ENCODE measurements at regions not wholly inside any gene's neighbourhood (a gene's known extent, or its start where the extent isn't known, plus 50 kb on each side); places are given as distances from the start of the nearest gene placed in this dataset.

GRCh38 chr7:155198901-155199845, 98.5 kb upstream of the INSIG1 start:
- peaks cover 0 to 21% of the 10 kb centered on the region in 2 donors for H3K9me3 ChIP-seq
- TF ChIP-seq CTCF (IDR thresholded peaks at IDR 0.05): no peak
- no peak overlapping the region for H3K4me3 ChIP-seq
- no peak overlapping the region for H3K27ac ChIP-seq
- no peak for DNase-seq (ENCODE audit: low spot score)
- H3K4me1 ChIP-seq: no peaks in the 10 kb centered on the region
- H3K36me3 ChIP-seq: no peaks in the 10 kb centered on the region
- H3K27me3 ChIP-seq: no peaks in the 10 kb centered on the region

- H3K27ac ChIP-seq: no peak overlapping the region
Observed at GRCh38 chr7:155201325-155202087, 96.2 kb upstream of the INSIG1 start.

GRCh38 chr7:155202106-155202871, 95.4 kb upstream of the INSIG1 start:
- no peaks in the 10 kb centered on the region for H3K27me3 ChIP-seq
- H3K36me3 ChIP-seq: no peaks in the 10 kb centered on the region

More at GRCh38 chr7:155201325-155202087, 96.2 kb upstream of the INSIG1 start:
- H3K4me3 ChIP-seq: no peak overlapping the region
- TF ChIP-seq CTCF (IDR thresholded peaks at IDR 0.05): no peak
- H3K9me3 ChIP-seq: peaks cover 0 to 9% of the 10 kb centered on the region in 2 donors
- no peak for DNase-seq (ENCODE audit: low spot score)
- H3K27me3 ChIP-seq: no peaks in the 10 kb centered on the region
- H3K4me1 ChIP-seq: no peaks in the 10 kb centered on the region
- no peaks in the 10 kb centered on the region for H3K36me3 ChIP-seq

GRCh38 chr7:155203059-155203881, 94.4 kb upstream of the INSIG1 start:
- H3K9me3 ChIP-seq: no peaks in the 10 kb centered on the region
- H3K27ac ChIP-seq: no peak overlapping the region
- no peaks in the 10 kb centered on the region for H3K27me3 ChIP-seq
- TF ChIP-seq CTCF (IDR thresholded peaks at IDR 0.05): no peak
- no peak overlapping the region for H3K4me3 ChIP-seq
- no peak for DNase-seq (ENCODE audit: low spot score)
- no peaks in the 10 kb centered on the region for H3K4me1 ChIP-seq
- no peaks in the 10 kb centered on the region for H3K36me3 ChIP-seq

More at GRCh38 chr7:155202106-155202871, 95.4 kb upstream of the INSIG1 start:
- H3K4me1 ChIP-seq: no peaks in the 10 kb centered on the region
- TF ChIP-seq CTCF (IDR thresholded peaks at IDR 0.05): no peak
- H3K27ac ChIP-seq: no peak overlapping the region
- DNase-seq (ENCODE audit: low spot score): no peak
- no peak overlapping the region for H3K4me3 ChIP-seq
- peaks cover 0 to 1% of the 10 kb centered on the region in 2 donors for H3K9me3 ChIP-seq
